HUES64 (cell line): ENCODE measurements at regions not wholly inside any gene's neighbourhood (a gene's known extent, or its start where the extent isn't known, plus 50 kb on each side); places are given as distances from the start of the nearest gene placed in this dataset.

Experiments
- H3K27ac ChIP-seq: 2 replicates; pipeline ENCODE4 v1.7.0; 2013; ENCODE audit warnings: low read depth, low read length, inconsistent platforms
- H3K27me3 ChIP-seq: 2 replicates; pipeline ENCODE4 v1.6.1; 2013; ENCODE audit warnings: mild to moderate bottlenecking, low read length; ENCODE audit not compliant: insufficient read depth
- H3K36me3 ChIP-seq: 2 replicates; pipeline ENCODE4 v1.6.1; 2013; ENCODE audit warnings: mild to moderate bottlenecking, low read length; ENCODE audit not compliant: insufficient read depth
- H3K4me1 ChIP-seq: 2 replicates; pipeline ENCODE4 v1.6.1; 2013; ENCODE audit warnings: mild to moderate bottlenecking, low read length, moderate library complexity; ENCODE audit not compliant: insufficient read depth
- H3K4me3 ChIP-seq: 2 replicates; pipeline ENCODE4 v1.5.1; 2013; ENCODE audit warnings: mild to moderate bottlenecking, low read length, moderate library complexity
- H3K9ac ChIP-seq: 2 replicates; pipeline ENCODE4 v1.6.1; 2013; ENCODE audit warnings: mild to moderate bottlenecking, low read depth, low read length
- H3K9me3 ChIP-seq: 2 replicates; pipeline ENCODE4 v1.6.1; 2013; ENCODE audit warnings: low read depth, low read length; ENCODE audit not compliant: insufficient read depth
- WGBS: fragments of 150-250, 120-280 bp; methylation state at CpG from one replicate; pipeline ENCODE4 v1.1.7; 2013; ENCODE audit warnings: missing lambda C conversion rate; 5-methylcytosine and 5-hydroxymethylcytosine counted together

DNA sequence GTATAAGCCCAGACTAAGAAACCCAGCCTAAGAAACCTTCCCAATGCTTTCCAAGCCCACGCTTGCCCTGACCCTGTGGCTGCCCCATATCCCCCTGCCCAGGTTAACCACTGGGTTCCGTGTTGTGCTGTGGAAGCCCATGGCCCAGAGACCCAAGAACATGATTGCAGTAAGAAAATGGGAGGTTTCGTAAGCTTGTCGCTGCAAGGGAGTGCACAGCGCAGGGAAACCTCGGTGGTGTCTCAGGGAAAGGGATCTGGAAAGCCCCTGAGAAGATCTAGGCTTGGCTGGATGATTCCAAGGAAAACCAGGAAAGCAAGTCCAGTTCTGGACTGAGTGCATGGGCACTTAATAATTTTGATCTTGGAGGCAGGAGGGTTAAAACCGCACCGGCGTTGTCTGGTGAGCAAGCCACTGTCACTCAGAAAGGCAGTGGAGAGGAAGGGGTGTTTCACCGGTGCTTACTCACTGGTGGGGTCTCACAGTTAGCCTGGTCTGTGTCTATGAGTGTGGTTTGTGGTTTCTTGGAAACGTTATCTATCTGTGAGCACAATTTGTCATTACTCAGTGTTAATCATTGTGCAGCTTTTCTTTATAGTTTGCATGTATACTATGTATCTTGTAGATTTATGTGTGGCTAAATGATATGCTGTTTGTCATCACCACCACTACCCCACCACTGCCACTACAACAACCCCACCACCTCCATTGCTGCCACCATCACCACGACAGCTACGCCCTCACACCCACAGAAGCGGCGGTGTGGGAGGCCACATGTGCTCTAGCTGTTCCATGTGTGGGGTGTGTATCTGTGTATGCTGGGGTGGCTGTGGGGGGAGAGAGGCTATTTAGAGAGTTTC is 53.3 kb upstream of the PRDM11 start:
- Histone ChIP-seq H3K27me3 (0 out of 2 replicates have a peak, but pooled peaks cover 4% of the 10 kb centered on the region), H3K36me3 (no peaks in the 10 kb centered on the region), H3K9ac (no peak overlapping the region), H3K4me3 (no peak overlapping the region), H3K9me3 (no peaks in the 10 kb centered on the region), H3K27ac (no peak overlapping the region), H3K4me1 (peaks cover 26% of the 10 kb centered on the region)
- WGBS: 87% methylated on average over 15 of the region's 15 CpGs

DNA sequence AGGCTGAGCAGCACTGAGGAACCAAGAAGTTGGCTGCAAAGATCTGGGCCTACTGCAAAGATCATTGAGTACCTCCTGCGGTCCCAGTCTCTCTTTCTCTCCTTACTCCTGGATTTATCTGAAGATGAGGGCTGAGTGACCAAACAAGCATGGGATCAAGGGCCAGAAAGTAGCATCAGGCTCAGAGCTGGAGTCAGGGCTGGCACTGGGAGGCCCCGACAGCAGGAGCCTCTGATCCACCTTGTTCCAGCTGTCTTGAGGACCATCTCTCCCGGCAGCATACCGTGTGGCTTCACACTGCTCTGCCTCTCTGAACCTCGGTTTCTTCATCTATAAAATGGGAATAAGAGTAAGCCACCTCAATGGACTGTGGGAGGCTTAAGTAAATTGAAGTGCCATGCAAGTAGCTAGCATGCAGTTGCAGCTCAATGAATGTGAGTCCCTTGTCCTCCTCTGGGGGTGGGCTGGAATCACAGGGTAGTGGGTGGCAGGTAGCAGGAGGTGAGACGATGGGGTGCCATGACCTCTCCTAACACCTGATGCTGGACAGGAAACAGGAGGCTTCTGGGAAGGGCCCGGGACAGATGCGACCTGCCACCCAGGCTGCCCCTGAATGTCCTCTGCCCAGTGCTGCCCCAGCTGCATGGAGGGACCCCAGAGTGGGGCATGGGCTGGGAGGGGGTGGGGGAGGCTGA is 52.5 kb upstream of the PRDM11 start:
- 0 out of 2 replicates have a peak, but pooled peaks cover 4% of the 10 kb centered on the region for H3K27me3 ChIP-seq
- H3K9ac ChIP-seq: no peak overlapping the region
- H3K36me3 ChIP-seq: no peaks in the 10 kb centered on the region
- WGBS: 89% methylated on average over 8 of the region's 8 CpGs
- no peak overlapping the region for H3K27ac ChIP-seq
- H3K4me1 ChIP-seq: peaks cover 26% of the 10 kb centered on the region
- H3K9me3 ChIP-seq: no peaks in the 10 kb centered on the region
- no peak overlapping the region for H3K4me3 ChIP-seq

DNA sequence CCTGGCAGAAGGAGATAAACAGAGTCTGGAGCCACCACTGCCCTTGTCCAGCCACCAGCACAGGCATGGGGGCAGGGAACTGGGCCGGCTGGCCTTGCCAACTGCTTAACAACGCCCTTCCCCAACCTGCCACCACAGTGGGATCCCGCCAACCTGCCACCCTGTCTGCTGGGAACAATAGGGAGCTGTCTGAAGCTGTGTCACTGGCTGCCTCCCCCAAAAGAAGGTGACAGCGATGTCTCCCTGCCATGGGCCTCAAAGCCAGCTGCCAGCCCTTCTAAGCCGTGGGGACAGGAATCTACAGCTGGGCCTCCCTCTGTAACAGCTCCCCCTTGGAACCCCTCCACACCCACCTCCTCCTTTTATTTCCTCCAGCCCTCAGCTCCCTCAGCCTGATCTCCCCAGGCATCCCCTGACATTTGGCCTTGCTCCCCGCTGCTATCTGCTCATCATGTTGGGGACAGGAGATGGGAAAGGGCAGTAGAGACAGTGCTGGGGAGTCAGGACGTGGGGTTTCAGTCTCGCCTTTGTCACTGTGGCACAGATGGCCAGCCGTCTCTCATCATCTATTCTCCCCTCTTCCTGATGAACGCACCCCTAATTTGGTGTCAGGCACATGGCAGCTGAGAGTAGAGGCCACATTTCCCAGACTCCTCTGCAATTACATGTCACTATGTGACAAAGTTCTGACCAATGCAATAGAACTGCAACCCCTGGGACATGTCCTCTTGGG is 51.3 kb upstream of the PRDM11 start:
- Histone ChIP-seq H3K36me3 (no peaks in the 10 kb centered on the region), H3K9ac (no peak overlapping the region), H3K4me1 (peaks cover 23% of the 10 kb centered on the region), H3K4me3 (no peak overlapping the region), H3K27ac (no peak overlapping the region), H3K27me3 (0 out of 2 replicates have a peak, but pooled peaks cover 4% of the 10 kb centered on the region), H3K9me3 (no peaks in the 10 kb centered on the region)
- WGBS: 83% methylated on average over 10 of the region's 10 CpGs

DNA sequence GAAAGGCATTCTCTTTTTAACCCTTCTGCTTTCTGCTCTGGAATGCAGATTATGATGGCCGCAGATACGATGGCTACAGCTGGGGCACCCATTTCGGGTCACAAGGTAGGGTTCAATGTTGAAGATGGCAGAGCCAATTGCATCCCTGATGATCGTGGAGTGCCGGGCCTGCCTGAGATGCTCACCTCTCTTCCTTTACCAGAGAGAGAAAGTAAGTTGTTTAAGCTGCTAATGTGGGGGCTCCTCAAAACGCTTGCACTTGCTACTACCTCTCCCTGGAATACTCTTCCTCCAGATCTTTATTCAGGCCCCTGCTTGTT is 50.8 kb upstream of the PRDM11 start:
- WGBS: 89% methylated on average over 6 of the region's 6 CpGs

DNA sequence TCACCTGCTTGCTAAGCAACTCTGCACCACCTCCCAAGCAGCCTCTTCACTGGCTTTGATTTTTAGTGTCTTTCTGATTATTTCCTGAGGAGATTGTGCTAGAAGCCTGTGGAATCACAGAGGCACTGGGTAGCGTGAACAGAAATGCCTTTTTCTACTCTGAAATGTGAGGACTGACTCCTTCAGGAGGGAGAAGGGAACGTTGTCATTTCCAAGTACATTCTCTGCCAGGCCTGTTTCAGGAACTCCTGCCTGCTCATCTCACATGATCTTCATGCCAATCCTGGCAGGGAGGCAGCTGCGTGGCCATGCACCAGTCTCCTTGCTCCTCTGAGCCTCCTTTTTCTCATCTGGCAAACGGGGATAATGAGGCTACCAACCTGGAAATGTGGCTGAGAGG is 49.8 kb upstream of the PRDM11 start:
- no peak overlapping the region for H3K4me3 ChIP-seq
- 0 out of 2 replicates have a peak, but pooled peaks cover 4% of the 10 kb centered on the region for H3K27me3 ChIP-seq
- no peak overlapping the region for H3K9ac ChIP-seq
- no peak overlapping the region for H3K27ac ChIP-seq
- no peaks in the 10 kb centered on the region for H3K9me3 ChIP-seq
- peaks cover 12% of the 10 kb centered on the region for H3K4me1 ChIP-seq
- H3K36me3 ChIP-seq: no peaks in the 10 kb centered on the region
- 89% methylated on average over 4 of the region's 4 CpGs for WGBS

More for the DNA sequence above, 50.8 kb upstream of the PRDM11 start:
- Histone ChIP-seq H3K9me3 (no peaks in the 10 kb centered on the region), H3K4me3 (no peak overlapping the region), H3K9ac (no peak overlapping the region), H3K27ac (no peak overlapping the region), H3K36me3 (no peaks in the 10 kb centered on the region), H3K27me3 (0 out of 2 replicates have a peak, but pooled peaks cover 4% of the 10 kb centered on the region), H3K4me1 (peaks cover 22% of the 10 kb centered on the region)
